Stomach (tissue), 8 donors: ENCODE measurements at regions not wholly inside any gene's neighbourhood (a gene's known extent, or its start where the extent isn't known, plus 50 kb on each side); places are given as distances from the start of the nearest gene placed in this dataset.

Experiments used
- DNase-seq, 2 donors: peaks; one replicate each; pipeline versions ENCODE4 v3.0.0 to v3.0.0-alpha.2; 2013 to 2019
- H3K27ac ChIP-seq, 5 donors: fragments of 200-600 bp in 4 of 5; sonication (generic) in 4 of 5; one replicate each; pipeline ENCODE4 v1.5.1; 2013 to 2019; ENCODE audit warnings: mild to moderate bottlenecking in 1 of 5, moderate library complexity in 1 of 5
- H3K27me3 ChIP-seq, 3 donors: fragments of 200-600 bp; sonication (generic); one replicate each; pipeline ENCODE4 v1.5.1; 2017 to 2019; ENCODE audit warnings: mixed run types in 1 of 3
- H3K36me3 ChIP-seq, 4 donors: fragments of 200-600 bp; sonication (generic); 1 replicate in 3 of 4; 2 replicates in 1 of 4; pipeline ENCODE4 v1.5.1; 2016 to 2019
- H3K4me1 ChIP-seq, 4 donors: fragments of 200-600 bp; sonication (generic); one replicate each; pipeline ENCODE4 v1.5.1; 2016 to 2019
- H3K4me3 ChIP-seq, 4 donors: fragments of 200-600 bp; sonication (generic) in 3 of 4; one replicate each; pipeline ENCODE4 v1.5.1; 2016 to 2019; ENCODE audit warnings: mild to moderate bottlenecking in 1 of 4
- H3K9me3 ChIP-seq, 4 donors: fragments of 200-600 bp; sonication (generic); one replicate each; pipeline ENCODE4 v1.5.1; 2016 to 2019
- CTCF ChIP-seq, 7 experiments: fragments of 450-650 bp in 4 of 7; fragments of 200-600 bp in 3 of 7; sonication (generic) in 3 of 7; IDR thresholded peaks; one replicate each; pipeline ENCODE4 v1.5.1; 2016 to 2019; ENCODE audit warnings: antibody characterized with exemption in 7 of 7, control low read depth in 2 of 7, mild to moderate bottlenecking in 1 of 7
- EP300 ChIP-seq: sonication (generic); formaldehyde crosslinking; IDR thresholded peaks from one replicate; pipeline ENCODE4 v1.6.1; 2017; ENCODE audit warnings: antibody characterized with exemption
- POLR2A ChIP-seq, 4 donors: fragments of 450-650 bp; IDR thresholded peaks; one replicate each; pipeline ENCODE4 v1.6.1; 2016; ENCODE audit warnings: antibody characterized with exemption in 4 of 4, control low read depth in 2 of 4, mild to moderate bottlenecking in 1 of 4, moderate library complexity in 1 of 4
- POLR2AphosphoS5 ChIP-seq, 3 donors: sonication (generic); formaldehyde crosslinking; IDR thresholded peaks; one replicate each; pipeline ENCODE4 v1.6.1; 2016; ENCODE audit warnings: antibody characterized with exemption in 3 of 3
- WGBS, 5 donors: extraction: QIAGEN DNeasy Blood & Tissue Kit in 3 of 5; methylation state at CpG; one replicate each; pipeline versions ENCODE4 v1.1.5 to v1.1.7; 2013 to 2018; 5-methylcytosine and 5-hydroxymethylcytosine counted together
- intact Hi-C: fragments of 100-400 bp; cut with DNase I; formaldehyde crosslinking; loops from one replicate; pipeline ENCODE4 v1.15.1; 2023; ENCODE audit warnings: low total_unique reads
- donor health status: healthy with polysubstance abuse.
- donor health status: Bipolar disorder and iron deficiency.
- donor health status: healthy.

DNA sequence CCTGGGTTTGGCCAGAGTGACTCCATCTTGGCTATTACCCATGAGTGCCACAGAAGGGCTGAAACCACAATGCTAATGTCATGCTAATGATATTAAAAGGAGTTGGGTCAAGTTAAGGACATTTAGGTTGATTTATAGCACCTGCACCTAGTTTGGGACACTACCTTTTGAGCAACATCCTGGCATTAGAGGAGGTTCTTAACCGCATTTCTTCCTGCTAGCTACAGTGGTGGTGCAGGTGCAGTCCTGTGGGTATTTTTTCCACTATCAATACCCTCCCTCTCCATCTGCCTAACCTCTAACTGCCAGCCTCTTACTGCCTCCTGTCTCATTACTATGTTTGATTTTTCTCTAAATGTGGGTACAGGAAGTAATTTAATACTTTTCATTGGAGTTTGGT lies 1276.1 kb downstream of the FSTL5 start:
- intact Hi-C loops, result no loop called here
- TF ChIP-seq CTCF (IDR thresholded peaks at IDR 0.05), result no peak
- TF ChIP-seq POLR2A (IDR thresholded peaks at IDR 0.05), result no peak
- TF ChIP-seq EP300, result no peak
- TF ChIP-seq POLR2AphosphoS5 (IDR thresholded peaks at IDR 0.05), result no peak
- 87 to 100% (median 95%) methylated on average over 1 of the region's 1 CpG for WGBS, 5 donors
- Histone ChIP-seq H3K4me3 (no peak overlapping the region), H3K4me1 (no peaks in the 10 kb centered on the region), H3K27ac (no peak overlapping the region), H3K36me3 (no peaks in the 10 kb centered on the region), H3K9me3 (peaks cover 0 to 12% (median 3%) of the 10 kb centered on the region in 4 donors), H3K27me3 (no peaks in the 10 kb centered on the region)
- DNase-seq, result no peak

GRCh38 chr4:160894128-160894527 lies 1269.7 kb downstream of the FSTL5 start:
- no peaks in the 10 kb centered on the region for H3K36me3 ChIP-seq
- no peaks in the 10 kb centered on the region for H3K4me1 ChIP-seq
- no peak for DNase-seq
- H3K27ac ChIP-seq, result no peak overlapping the region
- 40 to 68% (median 67%) methylated on average over 2 of the region's 2 CpGs for WGBS, 5 donors
- TF ChIP-seq POLR2AphosphoS5 (IDR thresholded peaks at IDR 0.05), result no peak
- no peak for TF ChIP-seq CTCF (IDR thresholded peaks at IDR 0.05)
- no peak for TF ChIP-seq POLR2A (IDR thresholded peaks at IDR 0.05)
- TF ChIP-seq EP300, result no peak
- H3K27me3 ChIP-seq, result no peaks in the 10 kb centered on the region
- no peak overlapping the region for H3K4me3 ChIP-seq
- no peaks in the 10 kb centered on the region for H3K9me3 ChIP-seq
- intact Hi-C loops, result no loop called here

GRCh38 chr4:160894809-160895208 lies 1269.0 kb downstream of the FSTL5 start:
- Histone ChIP-seq H3K4me3 (no peak overlapping the region), H3K27ac (no peak overlapping the region), H3K27me3 (no peaks in the 10 kb centered on the region), H3K4me1 (no peaks in the 10 kb centered on the region), H3K36me3 (no peaks in the 10 kb centered on the region), H3K9me3 (no peaks in the 10 kb centered on the region)
- TF ChIP-seq POLR2A (IDR thresholded peaks at IDR 0.05) (no peak), POLR2AphosphoS5 (IDR thresholded peaks at IDR 0.05) (no peak), EP300 (no peak), CTCF (IDR thresholded peaks at IDR 0.05) (no peak)
- DNase-seq, result no peak
- intact Hi-C loops, result no loop called here
- 44 to 85% (median 80%) methylated on average over 3 of the region's 3 CpGs for WGBS, 5 donors

GRCh38 chr4:160927311-160927710 lies 1236.5 kb downstream of the FSTL5 start:
- intact Hi-C loops, result no loop called here
- no peaks in the 10 kb centered on the region for H3K36me3 ChIP-seq
- no peak overlapping the region for H3K27ac ChIP-seq
- no peaks in the 10 kb centered on the region for H3K4me1 ChIP-seq
- no peak overlapping the region for H3K4me3 ChIP-seq
- no peak for TF ChIP-seq EP300
- no peak for TF ChIP-seq POLR2A (IDR thresholded peaks at IDR 0.05)
- no peak for TF ChIP-seq POLR2AphosphoS5 (IDR thresholded peaks at IDR 0.05)
- TF ChIP-seq CTCF (IDR thresholded peaks at IDR 0.05), result no peak
- DNase-seq, result no peak
- H3K27me3 ChIP-seq, result no peaks in the 10 kb centered on the region
- 66 to 84% (median 75%) methylated on average over 1 of the region's 1 CpG for WGBS, 5 donors
- H3K9me3 ChIP-seq, result peaks cover 0 to under 1% (median 0%) of the 10 kb centered on the region in 4 donors
